H9 (cell line): ENCODE measurements at regions not wholly inside any gene's neighbourhood (a gene's known extent, or its start where the extent isn't known, plus 50 kb on each side); places are given as distances from the start of the nearest gene placed in this dataset.

ENCODE experiments used
- DNase-seq: peaks from one replicate; pipeline ENCODE4 v3.0.0-alpha.2; 2017
- H2AFZ ChIP-seq: one replicate; pipeline ENCODE4 v1.6.1; 2013; ENCODE audit warnings: mild to moderate bottlenecking, low read length, control low read depth, moderate library complexity
- H2AK5ac ChIP-seq: 2 replicates; pipeline ENCODE4 v1.6.1; 2013; ENCODE audit warnings: low read length, control low read depth, mixed read lengths; ENCODE audit not compliant: insufficient read length
- H2BK120ac ChIP-seq: one replicate; pipeline ENCODE4 v1.6.1; 2013; ENCODE audit warnings: low read depth, mild to moderate bottlenecking, low read length, control low read depth, inconsistent platforms; ENCODE audit not compliant: poor library complexity, severe bottlenecking
- H2BK12ac ChIP-seq: 2 replicates; pipeline ENCODE4 v1.6.1; 2013; ENCODE audit warnings: low read length, control low read depth, mixed read lengths, low read depth; ENCODE audit not compliant: insufficient read length
- H2BK15ac ChIP-seq: 2 replicates; pipeline ENCODE4 v1.6.1; 2013; ENCODE audit warnings: low read depth, low read length, control low read depth
- H2BK20ac ChIP-seq: one replicate; pipeline ENCODE4 v1.6.1; 2013; ENCODE audit warnings: low read depth, mild to moderate bottlenecking, low read length, control low read depth, inconsistent platforms; ENCODE audit not compliant: poor library complexity, severe bottlenecking
- H2BK5ac ChIP-seq: 2 replicates; pipeline ENCODE4 v1.6.1; 2013; ENCODE audit warnings: low read length, control low read depth, mixed read lengths; ENCODE audit not compliant: insufficient read length
- H3K14ac ChIP-seq: 2 replicates; pipeline ENCODE4 v1.6.1; 2013; ENCODE audit warnings: low read length, control low read depth; ENCODE audit not compliant: insufficient read depth
- H3K18ac ChIP-seq: 2 replicates; pipeline ENCODE4 v1.6.1; 2013; ENCODE audit warnings: low read depth, mild to moderate bottlenecking, mixed read lengths, low read length, control low read depth; ENCODE audit not compliant: insufficient read length
- H3K23ac ChIP-seq: 2 replicates; pipeline ENCODE4 v1.6.1; 2013; ENCODE audit warnings: low read length, control low read depth, mixed read lengths, low read depth; ENCODE audit not compliant: insufficient read length
- H3K23me2 ChIP-seq: 2 replicates; pipeline ENCODE4 v1.6.1; 2013; ENCODE audit warnings: low read depth, mild to moderate bottlenecking, mixed read lengths, low read length, control low read depth; ENCODE audit not compliant: insufficient read length, poor library complexity, severe bottlenecking
- H3K27ac ChIP-seq: 2 replicates; pipeline ENCODE4 v1.5.1; 2013; ENCODE audit warnings: low read length, control low read depth, mixed read lengths, low read depth; ENCODE audit not compliant: insufficient read length
- H3K27me3 ChIP-seq: 2 replicates; pipeline ENCODE4 v1.6.1; 2013; ENCODE audit warnings: low read length, control low read depth, inconsistent platforms; ENCODE audit not compliant: insufficient read depth
- H3K4ac ChIP-seq: 2 replicates; pipeline ENCODE4 v1.6.1; 2013; ENCODE audit warnings: low read depth, mild to moderate bottlenecking, control low read depth, inconsistent platforms, low read length, moderate library complexity
- H3K4me1 ChIP-seq: 2 replicates; pipeline ENCODE4 v1.6.1; 2013; ENCODE audit warnings: low read length, control low read depth, inconsistent platforms; ENCODE audit not compliant: insufficient read depth
- H3K4me2 ChIP-seq: 2 replicates; pipeline ENCODE4 v1.6.1; 2013; ENCODE audit warnings: low read length, control low read depth, mixed read lengths; ENCODE audit not compliant: insufficient read length, insufficient read depth
- H3K56ac ChIP-seq: 2 replicates; pipeline ENCODE4 v1.6.1; 2013; ENCODE audit warnings: low read depth, mild to moderate bottlenecking, mixed read lengths, low read length, control low read depth; ENCODE audit not compliant: insufficient read length
- H3K79me1 ChIP-seq: 2 replicates; pipeline ENCODE4 v1.6.1; 2013; ENCODE audit warnings: low read depth, mild to moderate bottlenecking, moderate library complexity, low read length, control low read depth, inconsistent platforms; ENCODE audit not compliant: insufficient read depth, poor library complexity, severe bottlenecking
- H3K79me2 ChIP-seq: 2 replicates; pipeline ENCODE4 v1.6.1; 2013; ENCODE audit warnings: low read length, control low read depth, inconsistent platforms; ENCODE audit not compliant: insufficient read depth
- H3K9ac ChIP-seq: 2 replicates; pipeline ENCODE4 v1.6.1; 2013; ENCODE audit warnings: low read length, control low read depth, mixed read lengths; ENCODE audit not compliant: insufficient read length; ENCODE audit errors: extremely low read depth
- H3K9me3 ChIP-seq: one replicate; pipeline ENCODE4 v1.6.1; 2013; ENCODE audit warnings: low read depth, low read length, inconsistent platforms; ENCODE audit not compliant: control insufficient read depth
- H3T11ph ChIP-seq: one replicate; pipeline ENCODE4 v1.6.1; 2013; ENCODE audit warnings: mild to moderate bottlenecking, low read length, control low read depth, inconsistent platforms
- H4K20me1 ChIP-seq: one replicate; pipeline ENCODE4 v1.6.1; 2013; ENCODE audit not compliant: control insufficient read depth, insufficient read length, insufficient read depth
- H4K5ac ChIP-seq: 2 replicates; pipeline ENCODE4 v1.6.1; 2013; ENCODE audit warnings: low read depth, mild to moderate bottlenecking, mixed read lengths, low read length, control low read depth; ENCODE audit not compliant: insufficient read length
- H4K8ac ChIP-seq: replicated peaks from 2 replicates; pipeline ENCODE4 v1.6.1; 2013; ENCODE audit warnings: low read length, control low read depth, mixed read lengths, low read depth; ENCODE audit not compliant: insufficient read length
- H4K91ac ChIP-seq: 2 replicates; pipeline ENCODE4 v1.6.1; 2013; ENCODE audit warnings: low read depth, mild to moderate bottlenecking, moderate library complexity, mixed read lengths, low read length, control low read depth; ENCODE audit not compliant: insufficient read length
- H3K27ac Mint-ChIP-seq, 3 experiments: 2 replicates in 2 of 3; 3 replicates in 1 of 3; pipeline ENCODE4 v1.8.0; 2020 to 2021; ENCODE audit warnings: mixed read lengths in 3 of 3, mild to moderate bottlenecking in 1 of 3, moderate library complexity in 1 of 3
- H3K27me3 Mint-ChIP-seq: 2 replicates; pipeline ENCODE4 v1.8.0; 2021; ENCODE audit warnings: low read depth, mild to moderate bottlenecking, moderate library complexity, mixed read lengths
- H3K36me3 Mint-ChIP-seq, 3 experiments: 2 replicates in 2 of 3; 3 replicates in 1 of 3; pipeline ENCODE4 v1.8.0; 2020 to 2021; ENCODE audit warnings: low read depth in 3 of 3, mixed read lengths in 3 of 3; ENCODE audit not compliant: insufficient read depth in 1 of 3
- H3K4me1 Mint-ChIP-seq, 2 experiments: 2 replicates each; pipeline ENCODE4 v1.8.0; 2020; ENCODE audit warnings: mixed read lengths in 2 of 2
- H3K4me3 Mint-ChIP-seq, 2 experiments: 2 replicates in 1 of 2; 3 replicates in 1 of 2; pipeline ENCODE4 v1.8.0; 2020 to 2021; ENCODE audit warnings: mild to moderate bottlenecking in 2 of 2, mixed read lengths in 2 of 2, moderate library complexity in 1 of 2
- H3K9me3 Mint-ChIP-seq, 2 experiments: 2 replicates in 1 of 2; 3 replicates in 1 of 2; pipeline ENCODE4 v1.8.0; 2020; ENCODE audit warnings: mild to moderate bottlenecking in 2 of 2, mixed read lengths in 2 of 2, moderate library complexity in 1 of 2
- CTCF ChIP-seq: fragments of 200-600 bp; sonication (generic); conservative IDR thresholded peaks from 3 replicates; pipeline ENCODE4 v1.8.0; 2021; ENCODE audit warnings: antibody characterized with exemption, mild to moderate bottlenecking
- WGBS: extraction: QIAGEN DNeasy Blood & Tissue Kit; methylation state at CpG from one replicate; pipeline ENCODE4 v1.1.7; 2013; ENCODE audit warnings: missing lambda C conversion rate, low lambda C conversion rate, mixed read lengths; ENCODE audit not compliant: insufficient read length; ENCODE audit errors: extremely low coverage; 5-methylcytosine and 5-hydroxymethylcytosine counted together

GRCh38 chr2:187966924-187967323 lies 324.8 kb upstream of the GULP1 start:
- Histone ChIP-seq H4K20me1 (no peaks in the 10 kb centered on the region), H3K27me3 (no peaks in the 10 kb centered on the region), H3T11ph (no peak overlapping the region), H2BK12ac (no peak overlapping the region), H2BK20ac (no peak overlapping the region), H3K4me2 (no peak overlapping the region), H3K23me2 (no peaks in the 10 kb centered on the region), H3K79me2 (no peaks in the 10 kb centered on the region), H3K9me3 (no peaks in the 10 kb centered on the region), H2BK15ac (no peak overlapping the region), H4K8ac (no peak overlapping the region), H3K18ac (no peak overlapping the region), H4K91ac (no peak overlapping the region), H3K4me1 (no peaks in the 10 kb centered on the region), H3K56ac (no peak overlapping the region), H3K79me1 (no peaks in the 10 kb centered on the region), H3K23ac (no peak overlapping the region), H2BK120ac (no peak overlapping the region), H4K5ac (no peak overlapping the region), H2AFZ (no peak overlapping the region), H3K9ac (no peak overlapping the region), H3K14ac (no peak overlapping the region), H2BK5ac (no peak overlapping the region), H3K4ac (no peak overlapping the region), H3K27ac (no peak overlapping the region), H2AK5ac (no peak overlapping the region)
- DNase-seq, result no peak
- Mint-ChIP-seq H3K27me3 (no peaks in the 10 kb centered on the region), H3K4me1 (peaks cover 14 to 19% of the 10 kb centered on the region in 2 experiments), H3K4me3 (no peak overlapping the region), H3K27ac (no peak overlapping the region), H3K9me3 (peaks cover 0 to 3% of the 10 kb centered on the region in 2 experiments; a peak in 1 of 5 replicates), H3K36me3 (peaks cover 0 to 2% (median 0%) of the 10 kb centered on the region in 3 experiments; a peak in 1 of 7 replicates)
- TF ChIP-seq CTCF, result no peak
- WGBS, result no CpG with 5 or more reads among the region's 1 CpG
